Body of pancreas (tissue), 4 donors: ENCODE measurements at regions not wholly inside any gene's neighbourhood (a gene's known extent, or its start where the extent isn't known, plus 50 kb on each side); places are given as distances from the start of the nearest gene placed in this dataset.
"Not testable (repeated sequence)": the region's sequence is repeated elsewhere in the genome, so short reads cannot be mapped to it uniquely, and the experiment has no call there.

ENCODE experiments used
- ATAC-seq: fragments of 150-250 bp; one replicate; pipeline ENCODE4 v1.9.1; 2016
- DNase-seq, 4 donors: peaks; one replicate each; pipeline ENCODE4 v3.0.0-alpha.2; 2019
- H3K27ac ChIP-seq, 4 donors: fragments of 200-600 bp; sonication (generic); 1 replicate in 3 of 4; 2 replicates in 1 of 4; pipeline versions ENCODE4 v1.5.1 to v1.6.1; 2016 to 2019; ENCODE audit warnings: mild to moderate bottlenecking in 1 of 4, mixed read lengths in 1 of 4, moderate library complexity in 1 of 4
- H3K27me3 ChIP-seq, 2 donors: fragments of 200-600 bp; sonication (generic); one replicate each; pipeline ENCODE4 v1.6.0; 2016; ENCODE audit warnings: mild to moderate bottlenecking in 1 of 2
- H3K36me3 ChIP-seq, 2 donors: fragments of 200-600 bp; sonication (generic); replicated peaks in 1 of 2; 2 replicates each; pipeline ENCODE4 v1.5.1; 2016; ENCODE audit warnings: low read depth in 2 of 2; ENCODE audit not compliant: insufficient read depth in 1 of 2
- H3K4me1 ChIP-seq: fragments of 200-600 bp; sonication (generic); one replicate; pipeline ENCODE4 v1.6.0; 2016
- H3K4me3 ChIP-seq, 2 donors: fragments of 200-600 bp; sonication (generic); 1 replicate in 1 of 2; 2 replicates in 1 of 2; pipeline ENCODE4 v1.5.1; 2016 to 2019
- H3K9me3 ChIP-seq, 3 donors: fragments of 200-600 bp; sonication (generic); 1 replicate in 2 of 3; 2 replicates in 1 of 3; pipeline ENCODE4 v1.5.1; 2016
- CTCF ChIP-seq, 7 experiments: fragments of 450-650 bp in 4 of 7; fragments of 200-600 bp in 3 of 7; sonication (generic) in 3 of 7; IDR thresholded peaks; one replicate each; pipeline ENCODE4 v1.5.1; 2016 to 2019; ENCODE audit warnings: antibody characterized with exemption in 7 of 7
- POLR2A ChIP-seq, 3 donors: fragments of 450-650 bp; IDR thresholded peaks; one replicate each; pipeline ENCODE4 v1.6.1; 2016; ENCODE audit warnings: antibody characterized with exemption in 3 of 3, mild to moderate bottlenecking in 2 of 3
- WGBS, 2 donors: methylation state at CpG; one replicate each; pipeline ENCODE4 v1.1.5; 2017; 5-methylcytosine and 5-hydroxymethylcytosine counted together
- intact Hi-C: fragments of 100-400 bp; cut with DNase I; formaldehyde crosslinking; loops from one replicate; pipeline ENCODE4 v1.15.1; 2023

GRCh38 chr16:63774302-63774701 lies 1347.6 kb downstream of the CDH11 start:
- ATAC-seq = no peak
- no peaks in the 10 kb centered on the region for H3K9me3 ChIP-seq
- H3K36me3 ChIP-seq = no peaks in the 10 kb centered on the region
- no peak overlapping the region for H3K4me3 ChIP-seq
- no peaks in the 10 kb centered on the region for H3K27me3 ChIP-seq
- no peaks in the 10 kb centered on the region for H3K4me1 ChIP-seq
- no peak overlapping the region for H3K27ac ChIP-seq
- no peak for DNase-seq
- intact Hi-C loops = no loop called here
- 69 to 73% methylated on average over 3 of the region's 3 CpGs for WGBS, 2 donors
- TF ChIP-seq CTCF (IDR thresholded peaks at IDR 0.05) (no peak), POLR2A (IDR thresholded peaks at IDR 0.05) (no peak)

GRCh38 chr16:63769211-63769610 lies 1352.7 kb downstream of the CDH11 start:
- ATAC-seq (no peak), DNase-seq (no peak)
- Histone ChIP-seq H3K9me3 (no peaks in the 10 kb centered on the region), H3K4me3 (no peak overlapping the region), H3K4me1 (no peaks in the 10 kb centered on the region), H3K27me3 (no peaks in the 10 kb centered on the region), H3K27ac (no peak overlapping the region), H3K36me3 (no peaks in the 10 kb centered on the region)
- WGBS, 2 donors = 39 to 48% methylated on average over 2 of the region's 2 CpGs
- TF ChIP-seq CTCF (IDR thresholded peaks at IDR 0.05) = no peak
- no peak for TF ChIP-seq POLR2A (IDR thresholded peaks at IDR 0.05)
- intact Hi-C loops = no loop called here

- H3K4me3 ChIP-seq, ATAC-seq, H3K4me1 ChIP-seq, H3K9me3 ChIP-seq, H3K27me3 ChIP-seq, intact Hi-C loops, H3K27ac ChIP-seq, H3K36me3 ChIP-seq, DNase-seq: not testable (repeated sequence)
- 79 to 85% methylated on average over 11 of the region's 11 CpGs for WGBS, 2 donors
Observed at GRCh38 chr16:63760246-63760645, 1361.6 kb downstream of the CDH11 start.

GRCh38 chr16:63752347-63752746 lies 1369.5 kb downstream of the CDH11 start:
- no peaks in the 10 kb centered on the region for H3K27me3 ChIP-seq
- H3K36me3 ChIP-seq = no peaks in the 10 kb centered on the region
- ATAC-seq (no peak), DNase-seq (no peak)
- no peaks in the 10 kb centered on the region for H3K9me3 ChIP-seq
- no peak for TF ChIP-seq POLR2A (IDR thresholded peaks at IDR 0.05)
- no peak overlapping the region for H3K4me3 ChIP-seq
- no peak overlapping the region for H3K27ac ChIP-seq
- intact Hi-C loops = no loop called here
- H3K4me1 ChIP-seq = no peaks in the 10 kb centered on the region

- intact Hi-C loops = no loop called here
- Histone ChIP-seq H3K27me3 (no peaks in the 10 kb centered on the region), H3K4me3 (no peak overlapping the region), H3K36me3 (no peaks in the 10 kb centered on the region), H3K4me1 (no peaks in the 10 kb centered on the region), H3K9me3 (no peaks in the 10 kb centered on the region), H3K27ac (no peak overlapping the region)
- TF ChIP-seq POLR2A (IDR thresholded peaks at IDR 0.05) (no peak), CTCF (IDR thresholded peaks at IDR 0.05) (no peak)
- ATAC-seq (no peak), DNase-seq (no peak)
Observed at GRCh38 chr16:63749276-63749675, 1372.6 kb downstream of the CDH11 start.

GRCh38 chr16:63745456-63745855 lies 1376.4 kb downstream of the CDH11 start:
- H3K27me3 ChIP-seq = no peaks in the 10 kb centered on the region
- H3K27ac ChIP-seq = no peak overlapping the region
- DNase-seq (no peak), ATAC-seq (no peak)
- no peak overlapping the region for H3K4me3 ChIP-seq
- no peaks in the 10 kb centered on the region for H3K36me3 ChIP-seq
- TF ChIP-seq CTCF (IDR thresholded peaks at IDR 0.05) (no peak), POLR2A (IDR thresholded peaks at IDR 0.05) (no peak)
- WGBS, 2 donors = 83 to 84% methylated on average over 4 of the region's 4 CpGs
- no peaks in the 10 kb centered on the region for H3K9me3 ChIP-seq
- intact Hi-C loops = no loop called here
- H3K4me1 ChIP-seq = no peaks in the 10 kb centered on the region
